GM23338 (cell line): ENCODE measurements at regions not wholly inside any gene's neighbourhood (a gene's known extent, or its start where the extent isn't known, plus 50 kb on each side); places are given as distances from the start of the nearest gene placed in this dataset.

ENCODE experiments used
- CREB1 ChIP-seq: fragments of 250-450 bp; sonication (Bioruptor Pico); IDR thresholded peaks from 2 replicates; pipeline ENCODE4 v1.5.0; 2020; ENCODE audit warnings: low read depth, mild to moderate bottlenecking, moderate library complexity
- CTCF ChIP-seq, 2 experiments: fragments of 200-600 bp in 1 of 2; sonication (generic) in 1 of 2; conservative IDR thresholded peaks; 2 replicates each; pipeline versions ENCODE4 v1.5.1 to v1.6.1; 2016 to 2017; ENCODE audit warnings: antibody characterized with exemption in 2 of 2, low read depth in 2 of 2, mild to moderate bottlenecking in 2 of 2, moderate library complexity in 1 of 2
- EZH2 ChIP-seq: fragments of 200-600 bp; sonication (generic); IDR thresholded peaks from one replicate; pipeline ENCODE4 v1.8.0; 2017; ENCODE audit warnings: antibody characterized with exemption, mild to moderate bottlenecking, low read depth; ENCODE audit not compliant: unreplicated experiment
- EZH2phosphoT487 ChIP-seq: fragments of 200-600 bp; sonication (generic); IDR thresholded peaks from one replicate; pipeline ENCODE4 v1.8.1; 2018; ENCODE audit warnings: antibody characterized with exemption; ENCODE audit not compliant: unreplicated experiment
- JUNB ChIP-seq: IDR thresholded peaks from one replicate; pipeline ENCODE4 v1.6.1; 2016; ENCODE audit warnings: antibody characterized with exemption; ENCODE audit not compliant: unreplicated experiment
- NANOG ChIP-seq: IDR thresholded peaks from 2 replicates; pipeline ENCODE4 v1.6.1; 2016; ENCODE audit warnings: antibody characterized with exemption, borderline replicate concordance
- POLR2AphosphoS5 ChIP-seq: IDR thresholded peaks from 2 replicates; pipeline ENCODE4 v1.6.1; 2016; ENCODE audit warnings: antibody characterized with exemption, low read depth
- REST ChIP-seq: IDR thresholded peaks from one replicate; pipeline ENCODE4 v1.6.1; 2018; ENCODE audit warnings: antibody characterized with exemption; ENCODE audit not compliant: unreplicated experiment
- STAT1 ChIP-seq: IDR thresholded peaks from one replicate; pipeline ENCODE4 v1.6.1; 2016; ENCODE audit warnings: antibody characterized with exemption; ENCODE audit not compliant: unreplicated experiment
- ZNF114 ChIP-seq: fragments of 250-450 bp; sonication (Bioruptor Pico); IDR thresholded peaks from 2 replicates; pipeline ENCODE4 v1.5.0; 2020; ENCODE audit warnings: mild to moderate bottlenecking, moderate library complexity
- ZNF331 ChIP-seq: fragments of 250-450 bp; sonication (Bioruptor Pico); IDR thresholded peaks from 2 replicates; pipeline ENCODE4 v1.5.0; 2020; ENCODE audit warnings: low read depth, mild to moderate bottlenecking, moderate library complexity
- TF ChIP-seq, protein P1 (sequence below): fragments of 250-450 bp; sonication (Bioruptor Pico); IDR thresholded peaks from 2 replicates; pipeline ENCODE4 v1.5.0; 2020; ENCODE audit warnings: mild to moderate bottlenecking, moderate library complexity
- TF ChIP-seq, protein P2 (sequence below): IDR thresholded peaks from 2 replicates; pipeline ENCODE4 v1.6.1; 2016; ENCODE audit warnings: antibody characterized with exemption

DNA sequence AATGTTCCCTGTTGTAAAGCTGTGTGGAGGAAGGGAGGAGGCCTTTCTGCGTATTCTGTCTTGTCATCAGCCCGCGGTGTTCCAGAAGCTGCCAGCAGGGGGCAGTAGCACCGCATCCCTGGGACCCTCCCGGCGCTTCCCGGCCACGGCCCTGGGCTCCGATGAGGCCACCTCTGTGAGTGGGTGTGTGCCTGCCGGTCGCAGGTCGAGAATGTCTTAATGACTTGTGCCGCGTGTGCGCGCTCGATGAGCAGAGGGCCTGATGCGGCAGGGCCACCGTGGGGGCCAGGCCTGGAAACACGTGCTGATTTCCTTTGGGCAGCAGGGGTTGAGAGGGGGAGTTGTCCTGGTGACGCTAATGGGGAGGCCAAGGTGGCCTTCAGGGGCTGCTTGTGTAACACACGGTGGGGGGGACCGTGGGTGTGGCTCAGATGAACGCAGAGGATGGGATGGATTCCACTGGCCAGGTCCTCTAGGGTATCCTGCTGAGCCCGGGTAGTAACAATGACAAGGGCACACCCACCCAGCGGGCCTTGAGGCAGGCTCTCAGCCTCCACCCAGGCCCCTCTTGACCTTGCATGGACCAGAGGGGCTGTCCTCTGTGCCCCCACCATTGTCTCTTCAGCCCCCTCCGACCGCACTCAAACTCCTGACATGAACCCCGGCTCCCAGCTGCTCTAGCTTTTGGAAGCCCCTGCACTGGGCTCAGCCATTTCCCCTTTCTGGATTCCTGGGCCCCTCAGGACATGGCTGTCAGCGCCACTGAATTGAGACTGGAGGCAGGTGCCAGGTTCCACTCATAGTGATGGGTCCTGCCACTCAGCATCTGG is 135.9 kb upstream of the PODXL start:
- TF ChIP-seq EZH2 (no peak), EZH2phosphoT487 (no peak), CTCF (conservative IDR thresholded peaks at IDR 0.05; ENCODE audit: low read depth in 2 of 2) (peak; percentile 97 to 100), POLR2AphosphoS5 (no peak), JUNB (no peak), REST (no peak), CREB1 (CRISPR knock-in tag) (peak; percentile 62), ZNF331 (no peak), STAT1 (no peak), NANOG (no peak), ZNF114 (CRISPR knock-in tag) (no peak)
- TF ChIP-seq, protein P1, sequence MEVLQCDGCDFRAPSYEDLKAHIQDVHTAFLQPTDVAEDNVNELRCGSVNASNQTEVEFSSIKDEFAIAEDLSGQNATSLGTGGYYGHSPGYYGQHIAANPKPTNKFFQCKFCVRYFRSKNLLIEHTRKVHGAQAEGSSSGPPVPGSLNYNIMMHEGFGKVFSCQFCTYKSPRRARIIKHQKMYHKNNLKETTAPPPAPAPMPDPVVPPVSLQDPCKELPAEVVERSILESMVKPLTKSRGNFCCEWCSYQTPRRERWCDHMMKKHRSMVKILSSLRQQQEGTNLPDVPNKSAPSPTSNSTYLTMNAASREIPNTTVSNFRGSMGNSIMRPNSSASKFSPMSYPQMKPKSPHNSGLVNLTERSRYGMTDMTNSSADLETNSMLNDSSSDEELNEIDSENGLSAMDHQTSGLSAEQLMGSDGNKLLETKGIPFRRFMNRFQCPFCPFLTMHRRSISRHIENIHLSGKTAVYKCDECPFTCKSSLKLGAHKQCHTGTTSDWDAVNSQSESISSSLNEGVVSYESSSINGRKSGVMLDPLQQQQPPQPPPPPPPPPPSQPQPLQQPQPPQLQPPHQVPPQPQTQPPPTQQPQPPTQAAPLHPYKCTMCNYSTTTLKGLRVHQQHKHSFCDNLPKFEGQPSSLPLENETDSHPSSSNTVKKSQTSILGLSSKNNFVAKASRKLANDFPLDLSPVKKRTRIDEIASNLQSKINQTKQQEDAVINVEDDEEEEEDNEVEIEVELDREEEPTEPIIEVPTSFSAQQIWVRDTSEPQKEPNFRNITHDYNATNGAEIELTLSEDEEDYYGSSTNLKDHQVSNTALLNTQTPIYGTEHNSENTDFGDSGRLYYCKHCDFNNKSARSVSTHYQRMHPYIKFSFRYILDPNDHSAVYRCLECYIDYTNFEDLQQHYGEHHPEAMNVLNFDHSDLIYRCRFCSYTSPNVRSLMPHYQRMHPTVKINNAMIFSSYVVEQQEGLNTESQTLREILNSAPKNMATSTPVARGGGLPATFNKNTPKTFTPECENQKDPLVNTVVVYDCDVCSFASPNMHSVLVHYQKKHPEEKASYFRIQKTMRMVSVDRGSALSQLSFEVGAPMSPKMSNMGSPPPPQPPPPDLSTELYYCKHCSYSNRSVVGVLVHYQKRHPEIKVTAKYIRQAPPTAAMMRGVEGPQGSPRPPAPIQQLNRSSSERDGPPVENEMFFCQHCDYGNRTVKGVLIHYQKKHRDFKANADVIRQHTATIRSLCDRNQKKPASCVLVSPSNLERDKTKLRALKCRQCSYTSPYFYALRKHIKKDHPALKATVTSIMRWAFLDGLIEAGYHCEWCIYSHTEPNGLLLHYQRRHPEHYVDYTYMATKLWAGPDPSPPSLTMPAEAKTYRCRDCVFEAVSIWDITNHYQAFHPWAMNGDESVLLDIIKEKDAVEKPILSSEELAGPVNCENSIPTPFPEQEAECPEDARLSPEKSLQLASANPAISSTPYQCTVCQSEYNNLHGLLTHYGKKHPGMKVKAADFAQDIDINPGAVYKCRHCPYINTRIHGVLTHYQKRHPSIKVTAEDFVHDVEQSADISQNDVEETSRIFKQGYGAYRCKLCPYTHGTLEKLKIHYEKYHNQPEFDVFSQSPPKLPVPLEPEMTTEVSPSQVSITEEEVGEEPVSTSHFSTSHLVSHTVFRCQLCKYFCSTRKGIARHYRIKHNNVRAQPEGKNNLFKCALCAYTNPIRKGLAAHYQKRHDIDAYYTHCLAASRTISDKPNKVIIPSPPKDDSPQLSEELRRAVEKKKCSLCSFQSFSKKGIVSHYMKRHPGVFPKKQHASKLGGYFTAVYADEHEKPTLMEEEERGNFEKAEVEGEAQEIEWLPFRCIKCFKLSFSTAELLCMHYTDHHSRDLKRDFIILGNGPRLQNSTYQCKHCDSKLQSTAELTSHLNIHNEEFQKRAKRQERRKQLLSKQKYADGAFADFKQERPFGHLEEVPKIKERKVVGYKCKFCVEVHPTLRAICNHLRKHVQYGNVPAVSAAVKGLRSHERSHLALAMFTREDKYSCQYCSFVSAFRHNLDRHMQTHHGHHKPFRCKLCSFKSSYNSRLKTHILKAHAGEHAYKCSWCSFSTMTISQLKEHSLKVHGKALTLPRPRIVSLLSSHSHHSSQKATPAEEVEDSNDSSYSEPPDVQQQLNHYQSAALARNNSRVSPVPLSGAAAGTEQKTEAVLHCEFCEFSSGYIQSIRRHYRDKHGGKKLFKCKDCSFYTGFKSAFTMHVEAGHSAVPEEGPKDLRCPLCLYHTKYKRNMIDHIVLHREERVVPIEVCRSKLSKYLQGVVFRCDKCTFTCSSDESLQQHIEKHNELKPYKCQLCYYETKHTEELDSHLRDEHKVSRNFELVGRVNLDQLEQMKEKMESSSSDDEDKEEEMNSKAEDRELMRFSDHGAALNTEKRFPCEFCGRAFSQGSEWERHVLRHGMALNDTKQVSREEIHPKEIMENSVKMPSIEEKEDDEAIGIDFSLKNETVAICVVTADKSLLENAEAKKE (CRISPR knock-in tag): no peak
- TF ChIP-seq, protein P2, sequence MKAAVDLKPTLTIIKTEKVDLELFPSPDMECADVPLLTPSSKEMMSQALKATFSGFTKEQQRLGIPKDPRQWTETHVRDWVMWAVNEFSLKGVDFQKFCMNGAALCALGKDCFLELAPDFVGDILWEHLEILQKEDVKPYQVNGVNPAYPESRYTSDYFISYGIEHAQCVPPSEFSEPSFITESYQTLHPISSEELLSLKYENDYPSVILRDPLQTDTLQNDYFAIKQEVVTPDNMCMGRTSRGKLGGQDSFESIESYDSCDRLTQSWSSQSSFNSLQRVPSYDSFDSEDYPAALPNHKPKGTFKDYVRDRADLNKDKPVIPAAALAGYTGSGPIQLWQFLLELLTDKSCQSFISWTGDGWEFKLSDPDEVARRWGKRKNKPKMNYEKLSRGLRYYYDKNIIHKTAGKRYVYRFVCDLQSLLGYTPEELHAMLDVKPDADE: no peak
